ENCODE measurements at regions not wholly inside any gene's neighbourhood (a gene's known extent, or its start where the extent isn't known, plus 50 kb on each side); places are given as distances from the start of the nearest gene placed in this dataset.
A peak's percentile ranks its signal among the peaks of the same experiment; 100 is the strongest.
"Not testable (repeated sequence)": the region's sequence is repeated elsewhere in the genome, so short reads cannot be mapped to it uniquely, and the experiment has no call there.

DNA sequence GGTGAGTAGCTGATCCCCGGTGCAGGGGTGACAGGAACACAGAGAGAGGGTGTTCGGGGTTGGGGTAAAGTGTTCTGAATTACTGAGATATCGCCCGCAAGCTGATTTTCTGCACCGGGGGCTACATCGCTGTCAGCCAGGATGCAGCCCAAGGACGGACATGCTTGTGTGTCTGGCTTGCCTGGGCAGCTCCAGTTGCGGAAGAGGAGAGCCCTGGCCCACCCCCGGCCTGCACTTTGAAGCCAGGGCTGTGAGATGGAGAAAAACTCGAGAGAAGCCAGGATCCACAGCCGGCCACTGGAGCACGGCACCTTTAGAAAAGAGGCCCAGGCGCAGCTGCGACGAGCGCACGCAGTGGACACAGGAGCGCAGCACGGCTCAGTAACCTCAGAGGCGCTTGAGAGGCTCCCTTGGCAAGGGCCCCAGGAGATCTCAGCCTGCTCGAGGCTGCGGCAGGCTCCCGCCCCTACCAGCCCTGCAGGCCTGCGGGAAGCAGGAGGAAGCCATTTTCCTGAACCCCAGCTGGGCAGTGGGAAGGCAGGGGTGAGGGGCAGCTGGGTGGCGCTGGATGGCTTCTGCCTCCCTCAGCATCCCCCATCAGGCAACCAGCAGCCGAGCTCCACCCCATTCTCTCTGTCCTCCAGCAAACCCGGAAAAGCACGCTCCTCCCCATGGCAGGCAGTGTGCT, 59.2 kb downstream of the C9orf50 start:
- no peak for DNase-seq

GRCh38 chr9:129560881-129561306, 60.0 kb downstream of the C9orf50 start:
- DNase-seq, result no peak

- DNase-seq, result no peak
Observed at GRCh38 chr9:129559506-129559881, 61.4 kb downstream of the C9orf50 start.

DNA sequence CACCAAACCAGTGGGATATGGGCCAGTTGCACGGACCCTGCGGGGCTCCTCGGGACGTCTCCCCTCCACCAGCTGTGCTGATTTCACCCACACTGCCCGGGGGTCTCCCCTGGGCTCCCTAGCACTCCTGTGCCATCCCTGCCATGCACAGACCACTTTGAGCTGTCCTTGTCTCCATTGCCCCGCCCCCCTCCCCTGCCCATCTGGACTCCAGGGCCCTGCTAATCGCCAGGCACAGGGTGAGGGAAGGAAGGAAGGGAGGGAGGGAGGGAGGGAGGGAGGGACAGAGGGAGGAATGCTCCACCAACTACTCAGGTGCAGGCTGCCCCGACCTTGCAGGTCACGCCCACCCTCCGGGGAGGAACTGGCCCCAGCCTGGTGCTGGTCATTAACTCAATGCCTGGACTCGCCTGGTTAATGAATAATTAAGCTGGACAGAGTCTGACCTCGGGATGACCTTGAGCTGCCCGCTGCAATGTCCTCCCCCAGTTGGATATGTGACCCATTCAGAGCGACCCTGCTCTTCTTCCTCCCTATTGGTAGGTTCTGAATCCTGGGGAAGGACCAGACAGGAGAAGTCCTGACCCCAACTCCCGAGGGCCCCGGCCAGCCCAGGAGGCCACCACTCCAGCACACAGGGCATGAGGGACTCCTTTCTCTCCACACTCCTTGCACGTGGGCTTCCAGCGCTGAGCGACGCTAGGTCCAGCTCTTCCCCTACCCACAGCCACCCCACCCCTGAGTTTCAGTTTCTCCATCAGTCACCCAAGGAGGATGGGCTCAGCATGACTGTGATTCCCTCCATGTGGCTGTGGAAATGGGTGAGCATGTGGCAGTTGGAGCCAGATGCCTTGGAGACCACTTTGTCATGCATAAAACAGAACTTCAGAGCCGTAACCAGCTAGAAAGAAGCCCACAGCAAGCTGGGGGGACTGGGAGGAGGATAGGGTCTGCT, 62.1 kb downstream of the C9orf50 start:
- DNase-seq, result no peak

- DNase-seq, result no peak
Observed at GRCh38 chr9:129558063-129558550, 62.8 kb downstream of the C9orf50 start.

- DNase-seq, result peak; percentile 94
Observed at GRCh38 chr9:129557192-129558036, 63.5 kb downstream of the C9orf50 start.

GRCh38 chr9:129556491-129557191, 64.3 kb downstream of the C9orf50 start:
- DNase-seq, result no peak

DNA sequence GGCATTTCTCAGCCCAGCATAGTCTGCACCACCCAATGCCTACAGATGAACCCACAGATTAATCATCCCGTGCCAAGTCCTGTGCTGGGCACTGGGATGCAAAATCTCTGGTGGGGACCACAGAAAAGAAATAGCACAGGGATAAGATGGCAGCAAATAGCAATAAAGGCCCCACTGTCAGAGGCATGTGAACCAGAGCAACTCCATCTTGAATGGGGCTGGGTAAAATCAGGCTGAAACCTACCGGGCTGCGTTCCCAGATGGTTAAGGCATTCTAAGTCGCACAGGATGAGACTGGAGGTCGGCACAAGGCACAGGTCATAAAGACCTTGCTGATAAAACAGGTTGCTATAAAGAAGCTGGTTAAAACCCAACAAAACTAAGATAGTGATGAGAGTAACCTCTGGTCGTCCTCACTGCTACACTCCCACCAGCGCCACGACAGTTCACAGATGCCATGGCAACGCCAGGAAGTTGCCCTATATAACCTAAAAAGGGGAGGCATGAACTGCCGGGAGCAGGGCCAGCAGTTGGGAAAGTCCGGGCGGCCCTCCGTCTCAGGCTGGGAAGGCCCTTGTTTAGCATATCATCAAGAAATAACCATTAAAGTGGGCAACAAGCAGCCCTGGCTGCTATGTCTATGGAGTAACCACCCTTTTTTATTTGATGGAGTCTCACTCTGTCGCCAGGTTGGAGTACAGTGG, 65.2 kb downstream of the C9orf50 start:
- DNase-seq, result no peak

DNA sequence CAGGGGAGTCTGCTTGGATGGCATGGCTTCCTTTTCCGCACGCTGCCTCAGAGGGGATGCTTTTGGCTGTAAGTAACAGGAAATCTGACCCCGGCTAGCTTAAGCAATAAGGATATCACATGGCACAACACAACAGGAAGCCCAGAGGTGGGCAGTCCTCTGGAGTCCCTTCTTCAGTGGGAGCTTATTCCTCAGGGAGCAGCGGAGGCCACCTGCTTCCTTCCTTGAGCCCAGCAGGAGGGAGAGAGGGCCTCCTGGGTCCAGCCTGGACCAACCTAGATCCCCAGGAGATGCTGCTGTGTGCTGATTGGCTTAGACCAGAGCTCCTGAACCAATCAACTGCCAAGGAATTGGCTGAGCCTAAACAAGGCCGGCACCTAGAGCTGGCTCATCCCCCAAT, 66.3 kb downstream of the C9orf50 start:
- no peak for DNase-seq

GRCh38 chr9:129553277-129553676, 67.6 kb downstream of the C9orf50 start:
- DNase-seq, result no peak

GRCh38 chr9:129552064-129552463, 68.8 kb downstream of the C9orf50 start:
- peak; percentile 48 for DNase-seq

DNA sequence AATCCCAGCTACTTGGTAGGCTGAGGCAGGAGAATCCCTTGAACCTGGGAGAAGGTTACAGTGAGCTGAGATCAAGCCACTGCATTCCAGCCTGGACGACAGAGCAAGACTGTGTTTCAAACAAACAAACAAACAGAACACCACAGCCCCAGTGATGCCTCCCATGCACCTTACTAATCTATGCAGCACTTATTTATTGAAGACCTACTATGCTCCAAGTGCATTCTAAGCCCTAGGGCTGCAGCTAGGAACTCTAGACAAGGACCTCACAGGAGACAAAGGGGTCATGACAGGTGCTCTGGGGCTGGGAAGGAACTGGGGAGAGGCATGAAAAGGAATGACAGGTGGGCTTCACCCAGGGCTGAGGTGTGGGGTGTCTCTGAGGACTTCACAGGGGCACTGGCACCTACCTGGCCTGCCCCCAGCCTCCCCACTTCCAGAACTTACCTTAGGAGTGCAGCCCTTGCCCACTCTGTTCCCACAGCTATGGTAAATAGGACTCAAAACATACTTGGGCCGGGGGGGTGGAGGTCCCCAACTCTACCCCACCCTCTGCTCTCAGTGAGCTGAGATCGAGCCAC, 69.4 kb downstream of the C9orf50 start:
- no peak for DNase-seq

GRCh38 chr9:129550977-129551376, 69.9 kb downstream of the C9orf50 start:
- DNase-seq, result not testable (repeated sequence)

- DNase-seq, result peak; percentile 88
Observed at GRCh38 chr9:129550199-129550839, 70.6 kb downstream of the C9orf50 start.

DNA sequence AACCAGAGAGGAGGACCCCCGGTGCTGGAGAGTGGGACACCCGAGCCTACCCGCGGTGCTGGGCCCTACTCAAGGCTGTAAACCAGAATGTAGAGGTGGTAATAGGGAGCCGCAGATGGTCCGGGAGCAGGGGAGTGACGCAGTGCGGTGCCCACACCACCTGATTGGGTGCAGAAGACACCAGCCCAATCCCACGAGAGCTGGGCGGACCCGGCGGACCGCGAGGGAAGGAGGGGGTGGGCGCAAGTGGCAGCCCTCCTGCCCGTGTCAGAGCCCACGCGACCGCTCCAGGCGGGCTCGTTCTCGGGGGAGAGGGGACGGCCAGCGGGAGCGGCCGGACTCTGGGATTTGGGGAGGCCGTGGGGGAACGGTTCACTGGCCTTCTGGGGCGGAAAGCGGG, 71.2 kb downstream of the C9orf50 start:
- peak; percentile 75 for DNase-seq

DNA sequence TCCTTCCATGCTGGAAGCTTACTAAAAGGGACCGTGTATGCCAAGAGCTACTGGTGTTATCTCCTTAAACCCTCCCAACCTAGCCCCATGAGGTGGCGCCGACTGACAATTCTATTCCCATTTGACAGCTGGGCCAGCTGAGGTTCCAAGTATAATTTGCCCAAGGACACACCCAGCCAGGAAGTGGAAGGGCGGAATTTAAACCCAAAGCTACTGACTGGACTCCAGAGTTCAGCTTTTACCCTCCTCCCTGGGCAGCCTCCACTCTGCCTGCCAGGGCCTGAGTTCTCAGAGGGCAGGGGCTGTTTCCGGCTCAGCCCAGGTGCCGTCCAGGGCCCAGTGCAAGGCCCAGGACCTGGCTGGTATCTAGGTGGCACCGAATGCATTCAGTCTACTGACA, 71.8 kb downstream of the C9orf50 start:
- DNase-seq, result no peak

- no peak for DNase-seq
Observed at GRCh38 chr9:129548571-129549135, 72.2 kb downstream of the C9orf50 start.

- DNase-seq, result no peak
Observed at GRCh38 chr9:129547869-129548570, 72.9 kb downstream of the C9orf50 start.

DNA sequence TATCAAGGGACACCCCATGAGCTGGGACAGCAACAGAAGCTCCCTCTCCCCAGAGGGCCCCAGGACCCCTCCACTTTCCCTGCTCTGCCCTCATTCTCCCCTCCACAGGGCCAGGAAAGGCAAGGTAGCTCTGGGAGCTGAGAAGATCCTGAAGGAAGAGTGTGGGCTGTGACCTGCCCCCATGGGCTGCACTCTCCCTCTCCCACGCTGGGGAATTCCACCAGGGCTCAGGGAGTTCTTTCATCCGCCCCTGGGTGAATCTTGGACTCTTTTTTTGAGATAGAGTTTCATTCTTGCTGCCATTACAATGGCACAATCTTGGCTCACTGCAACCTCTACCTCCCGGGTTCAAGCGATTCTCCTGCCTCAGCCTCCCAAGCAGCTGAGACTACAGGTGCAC, 73.8 kb downstream of the C9orf50 start:
- no peak for DNase-seq
